ENCODE measurements at regions not wholly inside any gene's neighbourhood (a gene's known extent, or its start where the extent isn't known, plus 50 kb on each side); places are given as distances from the start of the nearest gene placed in this dataset.

DNA sequence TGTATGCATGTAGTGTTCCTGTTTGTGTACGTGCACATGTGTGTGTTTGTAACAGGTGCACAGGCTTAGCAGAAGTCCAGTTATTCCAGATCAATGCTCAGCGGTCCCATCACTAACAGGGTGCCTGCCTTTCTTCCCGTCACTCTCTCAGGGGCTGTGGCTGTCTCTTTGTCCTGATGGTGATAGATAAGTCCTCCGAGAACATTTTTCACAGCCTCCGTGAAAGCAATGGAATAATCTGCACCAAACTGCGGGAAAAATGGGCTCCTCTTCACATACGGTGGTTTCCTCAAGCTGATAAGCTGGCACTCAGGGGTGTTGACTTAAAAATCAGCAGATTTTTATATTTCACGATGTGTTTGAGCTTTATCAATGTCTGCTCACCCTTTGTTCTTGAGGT is 342.3 kb downstream of the TMEM114 start:
- H3K9me3 ChIP-seq = no peaks in the 10 kb centered on the region
- H3K27me3 ChIP-seq = no peaks in the 10 kb centered on the region
- H3K36me3 ChIP-seq = no peaks in the 10 kb centered on the region
- H3K4me1 ChIP-seq = peaks cover 0 to 11% (median 0%) of the 10 kb centered on the region in 4 donors
- H3K4me3 ChIP-seq = no peak overlapping the region
- no peak for DNase-seq
- no peak for TF ChIP-seq POLR2A (IDR thresholded peaks at IDR 0.05)
- TF ChIP-seq, protein P1, sequence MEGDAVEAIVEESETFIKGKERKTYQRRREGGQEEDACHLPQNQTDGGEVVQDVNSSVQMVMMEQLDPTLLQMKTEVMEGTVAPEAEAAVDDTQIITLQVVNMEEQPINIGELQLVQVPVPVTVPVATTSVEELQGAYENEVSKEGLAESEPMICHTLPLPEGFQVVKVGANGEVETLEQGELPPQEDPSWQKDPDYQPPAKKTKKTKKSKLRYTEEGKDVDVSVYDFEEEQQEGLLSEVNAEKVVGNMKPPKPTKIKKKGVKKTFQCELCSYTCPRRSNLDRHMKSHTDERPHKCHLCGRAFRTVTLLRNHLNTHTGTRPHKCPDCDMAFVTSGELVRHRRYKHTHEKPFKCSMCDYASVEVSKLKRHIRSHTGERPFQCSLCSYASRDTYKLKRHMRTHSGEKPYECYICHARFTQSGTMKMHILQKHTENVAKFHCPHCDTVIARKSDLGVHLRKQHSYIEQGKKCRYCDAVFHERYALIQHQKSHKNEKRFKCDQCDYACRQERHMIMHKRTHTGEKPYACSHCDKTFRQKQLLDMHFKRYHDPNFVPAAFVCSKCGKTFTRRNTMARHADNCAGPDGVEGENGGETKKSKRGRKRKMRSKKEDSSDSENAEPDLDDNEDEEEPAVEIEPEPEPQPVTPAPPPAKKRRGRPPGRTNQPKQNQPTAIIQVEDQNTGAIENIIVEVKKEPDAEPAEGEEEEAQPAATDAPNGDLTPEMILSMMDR (IDR thresholded peaks at IDR 0.05) = no peak
- H3K27ac ChIP-seq = no peak overlapping the region

DNA sequence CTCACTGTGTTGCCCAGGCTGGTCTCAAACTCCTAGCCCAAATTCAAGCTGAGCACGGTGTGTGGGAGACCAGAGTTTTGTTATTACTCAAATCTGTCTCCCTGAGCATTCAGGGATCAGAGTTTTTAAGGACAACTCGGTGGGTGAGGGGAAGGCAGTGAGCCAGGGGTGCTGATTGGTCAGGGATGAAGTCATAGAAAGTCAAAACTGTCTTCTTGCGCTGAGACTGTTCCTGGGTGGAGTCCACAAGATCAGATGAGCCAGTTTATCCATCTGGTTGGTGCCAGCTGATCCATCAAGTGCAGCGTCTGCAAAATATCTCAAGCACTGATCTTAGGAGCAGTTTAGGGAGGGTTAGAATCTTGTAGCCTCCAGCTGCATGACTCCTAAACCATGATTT is 346.3 kb downstream of the TMEM114 start:
- Histone ChIP-seq H3K27me3 (no peaks in the 10 kb centered on the region), H3K36me3 (no peaks in the 10 kb centered on the region), H3K9me3 (no peaks in the 10 kb centered on the region), H3K4me3 (no peak overlapping the region), H3K4me1 (no peaks in the 10 kb centered on the region), H3K27ac (no peak overlapping the region)
- TF ChIP-seq, protein P1 (IDR thresholded peaks at IDR 0.05) = no peak
- no peak for TF ChIP-seq POLR2A (IDR thresholded peaks at IDR 0.05)
- DNase-seq = no peak

DNA sequence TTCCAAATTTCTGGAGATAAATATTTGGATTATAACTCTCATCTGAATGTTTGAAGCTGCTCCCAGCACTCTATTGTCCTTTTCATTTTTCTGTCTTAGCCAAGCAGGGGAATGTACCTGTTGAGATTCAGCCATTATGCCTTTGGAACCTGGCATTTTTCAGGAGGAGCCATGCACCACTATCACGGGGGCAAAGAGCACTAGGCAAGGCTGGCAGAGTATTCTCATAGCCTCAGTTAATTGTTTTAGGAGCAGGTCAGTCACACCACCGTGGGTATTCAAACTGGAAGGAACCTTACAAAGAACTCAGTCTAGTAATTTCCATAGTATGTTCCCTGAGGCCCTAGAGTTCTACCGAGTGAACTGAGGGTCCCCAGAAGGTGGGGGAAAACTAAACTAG is 348.9 kb downstream of the TMEM114 start:
- H3K36me3 ChIP-seq = no peaks in the 10 kb centered on the region
- H3K4me3 ChIP-seq = no peak overlapping the region
- peak in 1 of 3 donors; percentile 49 for DNase-seq
- no peaks in the 10 kb centered on the region for H3K9me3 ChIP-seq
- H3K4me1 ChIP-seq = no peaks in the 10 kb centered on the region
- no peak overlapping the region for H3K27ac ChIP-seq
- no peaks in the 10 kb centered on the region for H3K27me3 ChIP-seq
- no peak for TF ChIP-seq POLR2A (IDR thresholded peaks at IDR 0.05)
- TF ChIP-seq, protein P1 (IDR thresholded peaks at IDR 0.05) = no peak

DNA sequence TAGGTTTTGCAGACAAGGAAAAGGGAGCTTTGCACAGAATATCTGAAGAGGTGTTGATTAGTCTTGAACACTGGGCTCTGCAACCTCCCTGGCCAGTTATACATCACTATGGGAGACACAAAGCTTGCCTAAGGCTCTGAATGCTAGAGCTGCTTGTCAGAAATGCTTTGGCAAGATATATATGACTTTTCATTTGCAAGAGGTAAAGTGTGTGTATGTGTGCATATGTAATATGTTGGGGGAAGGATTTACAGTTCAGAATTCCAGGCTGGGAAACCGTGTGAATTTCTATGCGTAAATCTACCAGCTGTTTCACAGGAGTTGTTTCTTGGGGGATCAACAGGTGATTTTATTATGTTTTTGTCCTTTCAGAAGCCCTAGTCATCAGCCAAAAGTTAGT is 350.9 kb downstream of the TMEM114 start:
- TF ChIP-seq, protein P1 (IDR thresholded peaks at IDR 0.05) = no peak
- TF ChIP-seq POLR2A (IDR thresholded peaks at IDR 0.05) = no peak
- Histone ChIP-seq H3K27me3 (no peaks in the 10 kb centered on the region), H3K4me3 (no peak overlapping the region), H3K4me1 (no peaks in the 10 kb centered on the region), H3K36me3 (no peaks in the 10 kb centered on the region), H3K27ac (no peak overlapping the region), H3K9me3 (peaks cover 0 to 4% (median 0%) of the 10 kb centered on the region in 4 donors)
- no peak for DNase-seq

DNA sequence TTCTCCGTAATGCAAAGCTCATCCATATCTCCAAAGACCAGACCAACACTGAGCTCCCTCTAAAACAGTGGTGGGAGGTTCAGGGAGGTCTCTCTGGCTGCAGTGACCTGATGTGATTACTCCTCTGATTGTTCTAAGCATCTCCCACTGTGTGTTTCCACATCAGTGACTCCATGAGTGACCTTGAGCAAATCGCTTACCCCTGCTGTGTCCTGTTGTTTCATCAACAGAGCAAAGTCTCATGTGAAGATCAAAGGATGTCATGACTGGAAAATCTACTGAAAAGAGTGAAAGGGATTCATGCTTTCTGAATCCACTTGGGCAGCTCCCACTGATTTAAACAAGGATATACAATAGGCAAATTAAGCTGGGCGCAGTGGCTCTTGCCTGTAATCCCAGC is 352.9 kb downstream of the TMEM114 start:
- H3K4me1 ChIP-seq = no peaks in the 10 kb centered on the region
- H3K36me3 ChIP-seq = no peaks in the 10 kb centered on the region
- DNase-seq = no peak
- H3K27ac ChIP-seq = no peak overlapping the region
- H3K4me3 ChIP-seq = no peak overlapping the region
- H3K27me3 ChIP-seq = no peaks in the 10 kb centered on the region
- H3K9me3 ChIP-seq = peaks cover 0 to 4% (median 0%) of the 10 kb centered on the region in 4 donors
- TF ChIP-seq POLR2A (IDR thresholded peaks at IDR 0.05) = no peak
- TF ChIP-seq, protein P1 (IDR thresholded peaks at IDR 0.05) = no peak

DNA sequence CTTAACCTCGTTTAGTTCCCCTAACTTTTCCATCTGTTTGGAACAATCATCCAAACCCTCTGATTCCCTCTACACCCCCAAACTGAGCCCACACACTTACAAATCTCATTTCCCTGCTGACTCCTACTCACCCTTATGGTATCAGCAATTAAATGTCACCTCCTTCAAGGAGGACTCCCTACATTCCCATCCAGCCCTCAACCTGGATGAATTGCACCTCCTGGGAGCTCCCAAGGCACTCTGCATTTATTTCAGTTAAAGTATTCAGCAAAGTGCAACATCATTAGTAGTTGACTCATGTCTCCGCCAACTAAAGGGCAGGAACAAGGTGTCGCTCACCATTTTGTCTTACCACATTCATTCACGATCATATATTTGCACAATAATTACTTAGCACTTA is 353.5 kb downstream of the TMEM114 start:
- Histone ChIP-seq H3K27me3 (no peaks in the 10 kb centered on the region), H3K9me3 (peaks cover 0 to 4% (median 0%) of the 10 kb centered on the region in 4 donors), H3K4me1 (no peaks in the 10 kb centered on the region), H3K27ac (no peak overlapping the region), H3K36me3 (no peaks in the 10 kb centered on the region), H3K4me3 (no peak overlapping the region)
- no peak for DNase-seq
- TF ChIP-seq, protein P1 (IDR thresholded peaks at IDR 0.05) = no peak
- TF ChIP-seq POLR2A (IDR thresholded peaks at IDR 0.05) = no peak
